ENCODE measurements at regions not wholly inside any gene's neighbourhood (a gene's known extent, or its start where the extent isn't known, plus 50 kb on each side); places are given as distances from the start of the nearest gene placed in this dataset.
"Not testable (repeated sequence)": the region's sequence is repeated elsewhere in the genome, so short reads cannot be mapped to it uniquely, and the experiment has no call there.

- no peak for ATAC-seq
- TF ChIP-seq CTCF (IDR thresholded peaks at IDR 0.05) = no peak
- DNase-seq = no peak
- Histone ChIP-seq H3K36me3 (no peaks in the 10 kb centered on the region), H3K4me1 (no peaks in the 10 kb centered on the region), H3K27ac (no peak overlapping the region), H3K4me3 (no peak overlapping the region), H3K27me3 (peaks cover 0 to 12% (median 0%) of the 10 kb centered on the region in 7 donors), H3K9me3 (no peaks in the 10 kb centered on the region)
- 50 to 64% methylated on average over 3 of the region's 3 CpGs for WGBS, 2 donors
- intact Hi-C loops (cut with DNase I) = no loop called here
Measured at GRCh38 chr7:152913492-152913891, 153.9 kb downstream of the ACTR3B start.

GRCh38 chr7:152914014-152914844 is 154.7 kb downstream of the ACTR3B start:
- WGBS, 2 donors = 86 to 89% methylated on average over 5 of the region's 5 CpGs

GRCh38 chr7:152914845-152915102 is 155.2 kb downstream of the ACTR3B start:
- peaks cover 0 to 12% (median 0%) of the 10 kb centered on the region in 7 donors for H3K27me3 ChIP-seq
- intact Hi-C loops (cut with DNase I); H3K4me1 ChIP-seq: not testable (repeated sequence)

More at GRCh38 chr7:152914014-152914844, 154.7 kb downstream of the ACTR3B start:
- DNase-seq (no peak), ATAC-seq (no peak)
- intact Hi-C loops (cut with DNase I) = no loop called here
- no peaks in the 10 kb centered on the region for H3K9me3 ChIP-seq
- no peaks in the 10 kb centered on the region for H3K4me1 ChIP-seq
- no peaks in the 10 kb centered on the region for H3K36me3 ChIP-seq
- H3K4me3 ChIP-seq = no peak overlapping the region
- no peak for TF ChIP-seq CTCF (IDR thresholded peaks at IDR 0.05)
- peaks cover 0 to 12% (median 0%) of the 10 kb centered on the region in 7 donors for H3K27me3 ChIP-seq
- H3K27ac ChIP-seq = no peak overlapping the region

GRCh38 chr7:152922318-152923081 is 162.9 kb downstream of the ACTR3B start:
- Histone ChIP-seq H3K9me3 (peaks cover 0 to 8% (median 0%) of the 10 kb centered on the region in 11 donors), H3K27ac (no peak overlapping the region), H3K27me3 (peaks cover 9 to 64% (median 55%) of the 10 kb centered on the region in 7 donors), H3K36me3 (no peaks in the 10 kb centered on the region), H3K4me3 (no peak overlapping the region), H3K4me1 (peaks cover 0 to 15% (median 13%) of the 10 kb centered on the region in 9 donors)
- no peak for TF ChIP-seq CTCF (IDR thresholded peaks at IDR 0.05)
- intact Hi-C loops (cut with DNase I) = no loop called here
- WGBS, 2 donors = 78 to 83% methylated on average over 16 of the region's 16 CpGs
- DNase-seq = no peak
- ATAC-seq = no peak

More at GRCh38 chr7:152914845-152915102, 155.2 kb downstream of the ACTR3B start:
- H3K27ac ChIP-seq, H3K4me3 ChIP-seq, H3K9me3 ChIP-seq, DNase-seq, H3K36me3 ChIP-seq, ATAC-seq: not testable (repeated sequence)
- WGBS, 2 donors = 93 to 97% methylated on average over 1 of the region's 1 CpG

Data from heart right ventricle (tissue), 16 donors.